Activated CD8-positive, alpha-beta memory T cell treated with anti-CD3 and anti-CD28 coated beads for 48 hours (primary cell): ENCODE measurements at regions not wholly inside any gene's neighbourhood (a gene's known extent, or its start where the extent isn't known, plus 50 kb on each side); places are given as distances from the start of the nearest gene placed in this dataset.

Source experiments
- DNase-seq, 3 experiments: peaks; one replicate each; pipeline ENCODE4 v3.0.0-alpha.2; 2020; ENCODE audit warnings: low read depth in 2 of 3, low spot score in 2 of 3

DNA sequence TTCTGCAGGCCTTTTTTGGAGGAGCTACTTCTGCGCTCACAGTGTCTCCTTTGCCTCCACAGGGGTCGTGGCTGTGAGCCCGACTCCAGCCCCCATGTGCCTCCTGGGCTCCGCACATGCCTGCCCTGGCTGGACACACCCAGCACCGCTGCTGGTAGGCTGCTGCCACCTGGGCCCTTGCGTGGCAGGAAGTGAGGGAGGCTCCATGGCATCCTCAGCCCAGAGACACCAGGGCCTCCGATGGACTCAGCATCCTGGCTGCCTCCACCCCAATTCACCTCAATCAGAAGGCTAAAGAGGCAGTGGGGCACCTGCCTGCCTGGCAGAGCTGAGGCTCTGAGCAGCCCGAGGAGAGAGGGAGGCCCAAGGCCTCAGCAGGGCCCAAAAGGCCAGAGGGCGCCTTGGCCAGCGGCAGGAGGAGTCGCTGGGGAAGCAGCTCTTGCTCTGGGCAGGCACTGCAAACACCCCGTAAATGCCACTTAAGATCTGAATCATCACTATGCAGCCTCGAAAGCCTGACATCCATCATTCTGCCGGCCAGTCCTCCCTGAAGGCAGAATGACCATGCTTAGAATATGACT, 68.3 kb upstream of the OTOS start:
- DNase-seq, result no peak

DNA sequence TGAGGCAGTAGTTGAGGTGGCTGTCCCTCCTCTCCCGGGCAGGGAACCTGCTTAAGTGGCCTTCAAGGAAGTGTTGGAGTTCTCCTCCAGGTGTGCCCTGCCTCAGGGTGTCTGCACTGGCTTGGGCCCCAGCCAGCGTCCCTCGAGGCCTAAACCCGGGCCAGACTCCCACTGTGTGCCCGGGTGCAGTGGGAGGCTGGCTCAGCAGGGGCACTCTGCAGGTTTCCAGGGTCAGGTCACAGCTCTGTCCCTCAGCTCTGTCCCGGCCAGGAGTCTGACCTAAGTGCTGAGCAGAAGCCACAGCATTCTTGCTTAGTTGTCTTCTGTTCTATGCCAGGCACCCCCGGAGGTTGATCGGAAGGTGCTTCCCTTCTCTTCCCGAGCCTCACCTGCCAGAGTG, 69.0 kb upstream of the OTOS start:
- DNase-seq, result no peak

DNA sequence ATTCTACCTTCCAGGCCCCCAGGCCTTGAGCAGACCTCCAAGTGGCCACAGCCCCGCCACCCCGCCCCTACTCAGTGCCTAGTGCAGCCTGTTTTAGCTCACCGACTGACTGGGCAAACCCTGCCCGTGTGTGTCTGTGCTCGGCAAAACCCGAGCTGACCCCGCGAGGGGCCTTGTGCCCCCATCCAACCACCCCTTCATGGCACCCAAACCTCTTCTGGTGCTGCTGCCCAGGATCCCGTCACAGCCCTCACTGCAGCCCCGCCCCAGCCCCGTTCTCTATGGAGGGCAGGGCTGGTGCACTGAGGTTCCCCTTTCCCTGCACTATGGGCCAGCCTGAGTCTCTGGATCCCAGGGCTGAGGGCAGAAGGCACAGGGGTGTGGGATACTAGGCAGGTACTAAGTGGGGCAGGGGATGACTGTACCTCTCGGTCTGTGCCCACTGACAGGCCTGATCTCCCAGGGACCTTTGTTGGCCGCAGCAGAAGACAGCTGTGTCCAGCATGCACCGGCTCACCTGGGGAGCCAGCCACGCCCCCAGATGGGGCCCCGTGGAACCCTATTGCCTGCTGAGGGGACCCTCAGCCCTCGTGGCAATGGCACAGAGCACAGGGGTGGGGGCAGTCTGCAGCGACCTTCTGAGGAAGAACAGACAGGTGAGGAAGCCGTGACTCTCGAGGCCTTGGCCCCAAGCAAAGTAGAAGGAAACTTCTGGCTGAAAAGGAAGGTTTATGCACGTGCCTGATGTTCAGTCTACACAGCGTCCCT, 69.9 kb upstream of the OTOS start:
- DNase-seq, result no peak

DNA sequence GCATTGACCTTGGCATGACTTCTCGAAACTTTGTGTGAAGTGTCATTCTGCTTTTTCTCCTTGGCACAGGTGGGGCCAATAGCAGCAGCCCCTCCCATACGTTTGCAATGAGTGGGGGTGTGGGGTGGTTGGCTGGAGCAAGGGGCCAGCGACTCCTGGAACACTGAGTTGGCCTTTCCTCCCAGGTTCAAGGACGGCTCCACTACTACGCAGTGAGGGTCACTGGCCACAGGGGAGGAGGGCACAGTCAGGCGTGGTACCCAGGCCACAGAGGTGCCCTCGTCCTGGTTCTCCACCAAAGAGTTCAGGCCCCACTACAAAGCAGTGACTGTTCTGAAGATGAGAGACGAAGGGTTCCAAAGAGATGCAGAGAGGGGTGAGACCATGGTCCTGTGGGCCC, 70.6 kb upstream of the OTOS start:
- no peak for DNase-seq

DNA sequence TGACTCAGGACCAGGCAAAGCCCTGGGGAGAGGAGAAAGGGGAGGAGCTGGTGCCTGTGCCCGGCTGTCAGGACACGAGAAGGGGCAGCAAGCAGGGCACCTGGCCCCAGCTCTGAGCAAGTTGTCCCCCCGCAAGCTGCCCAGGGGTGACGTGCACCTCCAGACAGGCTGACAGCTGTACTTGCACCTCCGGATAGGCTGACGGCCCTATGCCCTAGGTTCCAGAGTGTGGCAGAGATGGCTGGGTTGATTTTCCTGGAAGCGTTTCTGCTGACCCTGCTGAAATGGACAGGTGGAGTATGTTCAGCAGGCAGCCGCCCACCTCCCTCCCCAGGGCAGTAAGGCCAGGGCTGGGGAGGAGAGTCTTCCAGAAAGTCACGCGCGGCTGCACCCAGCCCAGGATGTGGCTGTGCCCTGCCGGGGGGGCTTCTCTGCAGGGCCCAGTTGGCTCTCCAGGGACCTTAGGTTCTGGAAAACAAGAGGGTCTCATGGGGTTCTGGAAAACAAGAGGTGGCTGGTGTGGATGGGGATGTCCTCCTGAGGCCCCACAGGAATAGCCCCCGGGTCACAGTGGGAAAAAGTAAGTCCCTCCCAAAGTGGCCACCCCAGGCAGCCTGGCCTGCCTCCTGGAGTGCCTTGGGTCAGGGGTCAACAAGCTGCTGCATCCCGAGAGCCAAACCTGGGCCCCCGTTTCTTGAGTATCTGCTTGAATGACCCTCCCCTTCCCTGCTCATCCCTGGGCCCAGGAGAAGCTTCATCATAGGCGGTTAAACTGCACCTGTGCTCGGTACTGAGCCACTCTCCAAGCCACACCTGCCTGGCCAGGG, 71.4 kb upstream of the OTOS start:
- DNase-seq, result no peak

DNA sequence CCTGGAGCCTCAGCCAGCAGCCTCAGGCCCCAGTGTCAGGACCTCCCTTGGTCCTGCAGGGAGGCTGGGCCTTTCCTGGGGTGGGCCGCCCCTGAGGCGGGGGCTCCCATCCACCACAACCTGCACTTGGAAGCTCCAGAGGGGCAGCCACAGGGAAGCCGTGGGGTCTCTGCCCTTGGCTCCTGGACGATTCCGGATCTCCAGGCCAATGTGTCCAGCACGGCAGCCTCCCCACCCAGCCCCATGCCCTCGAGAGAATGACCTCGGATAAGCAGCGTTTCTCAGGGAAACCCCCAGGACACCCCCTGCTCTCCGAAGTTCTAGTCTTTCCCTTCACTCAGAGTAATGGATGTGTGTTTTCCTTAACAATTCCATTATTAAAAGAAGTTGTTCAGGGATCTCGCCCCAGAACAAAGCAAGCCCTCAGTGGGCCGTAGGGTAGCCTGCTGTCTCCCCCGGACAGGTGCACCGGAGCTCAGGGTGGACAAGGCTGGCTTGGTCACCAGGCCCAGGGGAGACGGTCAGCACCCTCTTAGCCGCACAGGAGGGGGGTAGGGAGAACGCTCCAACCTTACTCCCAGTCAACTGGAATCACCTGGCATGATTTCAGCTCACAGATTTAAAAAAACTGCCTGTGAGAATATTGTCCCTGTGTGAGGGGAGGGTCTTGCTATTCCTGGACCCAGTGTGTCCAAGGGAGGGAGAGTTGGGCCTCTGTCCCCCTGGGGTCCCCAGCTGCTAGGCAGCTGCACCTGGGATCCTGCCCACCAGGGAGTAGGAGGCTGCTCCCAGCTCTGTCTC, 72.2 kb upstream of the OTOS start:
- DNase-seq, result no peak

DNA sequence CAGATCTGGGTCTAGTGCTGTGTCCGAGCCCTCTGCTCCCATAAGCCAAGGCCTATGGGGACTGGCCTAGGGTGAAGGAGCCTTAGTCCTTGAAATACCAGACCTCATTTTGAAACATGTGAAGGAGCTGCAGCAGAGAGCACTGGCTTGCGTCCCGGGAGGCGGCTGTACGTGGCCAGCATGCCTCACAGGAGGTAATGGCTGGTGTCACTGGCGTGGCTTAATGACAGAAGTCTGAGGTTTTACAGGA, 72.7 kb upstream of the OTOS start:
- DNase-seq, result no peak

DNA sequence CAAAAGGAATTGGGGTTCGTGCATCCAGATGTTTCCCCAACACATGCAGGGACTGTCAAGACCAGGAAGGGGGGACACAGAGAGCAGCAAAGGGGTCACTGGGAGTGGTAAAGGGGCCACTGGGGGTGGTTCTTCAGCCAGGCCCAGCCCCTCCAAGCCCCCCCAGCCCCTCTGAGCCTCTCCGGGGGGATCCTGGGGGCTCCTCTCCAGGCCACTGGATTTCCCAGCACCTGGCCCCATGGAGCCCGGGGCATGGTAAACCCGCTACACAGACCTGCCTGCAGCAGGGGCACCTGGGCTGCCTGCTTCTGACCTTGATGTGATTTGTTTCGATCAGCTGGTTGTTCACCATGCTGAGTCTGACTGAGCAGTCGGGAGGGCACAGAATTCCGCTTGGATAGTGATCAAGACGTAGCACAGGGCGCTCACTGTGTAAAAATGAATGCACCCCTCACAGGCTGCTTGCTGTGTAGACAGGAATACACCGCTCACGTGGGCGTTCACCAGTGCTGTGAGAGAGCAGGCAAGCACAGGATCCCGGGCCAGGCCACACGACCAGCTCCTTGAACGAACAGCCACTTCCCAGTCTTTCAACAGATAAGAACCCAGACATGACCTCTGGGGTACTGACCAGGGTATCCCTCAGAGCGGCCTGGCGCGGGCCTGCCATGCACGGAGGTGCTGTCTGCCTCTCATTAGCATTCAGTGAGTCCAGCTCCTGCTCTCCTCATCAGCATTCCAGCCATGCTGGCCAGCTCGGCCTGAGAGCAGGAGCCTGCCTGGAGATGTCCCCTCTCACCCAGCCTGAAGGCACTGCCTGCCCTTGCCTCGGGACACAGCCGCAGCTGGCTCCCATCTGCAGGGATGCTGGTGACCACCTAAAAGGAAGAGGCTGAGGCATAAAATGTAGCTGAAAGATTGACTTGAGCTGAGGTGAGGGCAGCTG, 73.3 kb upstream of the OTOS start:
- no peak for DNase-seq

DNA sequence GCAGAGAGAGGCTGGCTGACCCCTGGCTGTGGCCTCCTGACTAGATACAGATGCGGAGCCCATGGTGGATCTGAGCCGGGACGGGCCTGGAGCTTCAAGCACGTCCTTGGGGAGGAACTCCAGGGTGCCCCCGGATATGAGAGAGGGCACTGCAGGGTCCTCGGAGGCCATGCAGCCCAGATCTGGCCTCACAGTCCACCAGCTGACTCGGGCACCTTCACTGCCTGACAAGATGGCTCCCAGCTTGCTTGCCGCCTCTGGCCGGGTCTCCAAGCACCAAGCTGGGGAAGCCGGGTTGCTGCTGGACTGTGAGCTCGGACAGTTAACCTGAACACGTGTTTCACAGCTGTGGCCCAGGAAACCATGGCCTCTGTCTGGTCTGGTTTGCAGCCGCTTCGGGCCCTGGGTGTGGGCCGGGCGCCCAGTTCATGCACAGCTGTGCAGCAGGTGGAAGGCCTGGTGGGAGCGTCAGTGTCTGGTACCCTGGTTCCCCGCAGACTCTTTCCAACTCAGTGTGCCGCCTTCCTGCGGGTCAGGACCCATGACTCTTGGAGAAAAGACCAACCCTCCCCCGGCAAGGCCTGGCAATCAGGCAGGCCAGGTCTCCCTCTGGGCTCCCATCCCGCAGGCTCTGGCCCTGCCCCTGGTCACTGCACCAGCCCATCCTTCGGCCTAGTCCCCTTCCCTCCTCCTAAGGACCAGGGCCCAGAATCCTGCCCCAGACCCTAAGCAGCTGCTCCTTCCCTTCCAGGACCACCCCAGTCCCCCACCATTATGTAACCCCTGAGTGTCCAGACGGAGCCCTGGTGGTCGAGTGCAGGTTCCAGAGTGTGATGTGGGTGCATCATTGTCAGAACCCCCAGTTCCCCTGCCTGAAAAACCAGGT, 74.6 kb upstream of the OTOS start:
- no peak for DNase-seq

DNA sequence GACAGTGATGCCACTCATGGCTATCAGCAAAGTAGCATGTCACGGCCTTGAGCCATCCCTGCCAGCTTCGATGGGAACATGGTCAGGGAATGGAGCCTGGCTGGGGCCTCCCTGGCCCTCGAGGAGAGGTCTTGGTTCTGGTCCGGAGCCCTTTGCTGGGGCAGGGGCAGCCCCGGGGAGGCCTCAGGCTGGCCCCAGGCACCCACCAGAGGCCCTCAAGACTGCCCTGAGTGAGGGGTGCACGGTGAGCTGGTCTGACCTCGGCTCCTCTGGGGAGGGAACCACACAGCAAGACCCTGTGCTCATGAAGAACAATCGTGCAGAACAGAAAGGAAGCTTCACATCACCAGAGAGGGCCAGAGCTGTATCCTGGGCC, 75.2 kb upstream of the OTOS start:
- DNase-seq, result no peak

DNA sequence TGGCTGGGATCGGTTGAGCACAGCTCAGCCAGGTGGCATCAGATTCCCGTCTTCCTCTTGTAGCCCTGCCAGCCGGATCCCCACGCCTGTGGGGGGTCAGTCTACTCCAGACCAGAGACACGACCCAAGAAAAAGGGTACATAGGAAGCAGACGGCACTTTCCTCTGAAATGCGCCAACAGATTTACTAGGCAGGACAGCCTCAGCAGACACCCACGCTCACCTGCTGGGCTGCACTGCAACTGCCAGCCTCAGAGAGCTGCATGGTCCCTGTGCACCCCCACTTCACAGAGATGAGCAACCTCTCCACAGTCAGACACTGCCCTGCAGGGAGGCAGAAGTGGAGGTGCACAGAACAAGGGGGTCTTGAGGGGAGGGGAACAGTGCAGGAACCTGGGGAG, 75.7 kb upstream of the OTOS start:
- DNase-seq, result no peak

DNA sequence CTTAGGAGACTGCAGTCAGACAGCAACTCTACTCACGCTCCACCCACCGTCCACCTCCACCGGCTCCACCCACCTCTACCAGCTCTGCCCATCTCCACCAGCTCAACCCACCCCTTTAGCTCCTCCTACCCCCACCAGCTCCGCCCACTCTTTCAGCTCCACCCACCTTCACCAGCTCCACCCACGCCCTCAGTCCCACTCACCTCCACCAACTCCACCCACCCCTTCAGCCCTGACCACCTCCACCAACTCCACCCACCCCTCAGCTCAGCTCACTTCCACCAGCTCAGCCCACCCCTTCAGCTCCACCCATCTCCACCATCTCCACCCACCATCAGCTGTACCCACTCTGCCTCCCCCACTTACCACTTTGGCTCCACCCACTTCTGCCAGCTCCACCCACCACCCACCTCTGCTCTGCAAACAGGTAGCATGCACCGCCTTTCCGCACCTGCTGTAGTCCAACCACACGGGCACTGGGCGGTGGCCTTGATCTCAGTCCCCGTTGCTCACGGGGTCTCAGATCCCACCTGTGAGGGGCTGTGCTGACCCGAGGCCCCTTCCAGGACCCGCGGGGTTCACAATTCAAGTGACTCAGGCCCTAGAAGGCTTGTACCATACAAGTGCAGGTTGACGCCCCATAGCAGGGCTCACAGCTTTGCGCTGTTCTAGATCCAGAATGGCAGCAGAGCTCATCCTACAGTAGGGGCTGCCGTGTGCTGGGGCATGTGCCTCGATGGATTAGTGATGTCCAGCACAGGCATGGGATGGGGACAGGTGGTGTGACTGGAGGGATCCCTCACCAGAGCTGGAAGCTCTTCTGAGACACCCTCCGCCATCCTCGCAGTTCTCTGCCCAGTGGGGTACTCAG, 77.2 kb upstream of the OTOS start:
- no peak for DNase-seq

DNA sequence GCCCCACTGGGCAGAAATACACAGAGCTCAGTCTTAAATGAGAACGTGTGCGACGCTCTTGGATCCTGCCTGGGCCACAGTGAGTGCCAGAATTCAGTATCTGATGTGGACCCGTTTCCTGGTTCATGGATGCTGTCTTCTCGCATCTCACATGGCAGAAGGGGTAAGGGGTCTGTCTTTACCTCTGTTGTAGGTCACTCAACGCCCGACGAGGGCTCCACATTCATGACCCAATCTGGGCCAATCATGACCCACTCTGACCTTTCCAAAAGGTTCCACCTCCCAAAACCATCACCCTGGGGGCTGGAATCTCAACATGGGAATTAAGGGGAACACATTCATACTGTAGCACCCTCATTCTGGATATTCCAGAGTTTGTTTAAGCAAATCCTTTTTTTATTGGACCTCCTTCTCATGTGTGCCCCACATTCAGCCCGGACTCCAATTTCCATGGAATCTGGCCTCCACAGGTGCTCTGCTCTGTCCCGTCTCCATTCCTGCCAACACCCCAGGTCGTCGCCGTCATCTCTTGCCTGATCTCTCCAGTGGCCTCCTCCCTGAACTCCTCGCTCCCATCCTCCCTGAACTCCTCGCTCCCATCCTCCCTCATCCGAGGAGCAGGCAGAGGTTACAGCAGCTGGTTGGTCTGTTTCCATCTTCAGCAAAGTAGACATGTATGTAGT, 78.9 kb upstream of the OTOS start:
- DNase-seq, result no peak

DNA sequence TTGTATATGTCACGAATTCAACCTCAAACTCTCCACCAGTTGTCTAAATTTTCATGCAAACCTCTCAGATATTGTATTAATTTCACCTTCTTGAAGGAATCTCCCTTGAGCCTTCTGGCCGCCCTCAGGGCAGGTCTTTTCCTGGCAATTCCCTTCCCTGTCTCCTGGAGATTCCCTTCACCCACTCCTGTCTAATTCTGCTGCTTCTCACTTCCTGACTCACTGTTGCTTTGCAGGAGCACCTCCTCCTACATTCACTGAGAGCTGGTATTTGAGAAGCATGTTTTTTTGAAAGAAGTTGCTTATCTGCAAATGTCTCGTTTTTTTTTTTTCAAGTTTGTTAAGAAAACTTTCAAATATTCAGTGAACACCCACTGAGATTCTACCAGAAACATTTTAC, 79.9 kb upstream of the OTOS start:
- no peak for DNase-seq

DNA sequence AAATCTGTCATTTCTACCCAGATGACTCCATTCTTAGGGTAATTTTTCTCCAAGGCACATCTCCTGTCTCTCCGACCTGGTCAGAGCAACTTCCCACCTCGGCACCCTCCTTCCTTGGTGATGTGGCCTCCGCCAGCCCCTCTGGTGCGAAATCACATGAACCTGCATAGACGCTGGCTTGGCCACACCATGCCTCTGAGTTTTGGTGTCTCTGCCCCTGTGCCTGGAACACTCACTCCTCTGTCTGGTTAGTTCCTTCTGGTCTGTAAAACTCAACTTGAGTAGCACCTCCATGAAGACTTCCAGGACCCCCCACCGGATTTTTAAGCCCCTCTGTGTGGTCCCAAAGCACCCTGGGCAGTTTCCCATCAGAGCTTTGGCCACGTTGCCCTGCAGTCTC, 83.2 kb upstream of the OTOS start:
- DNase-seq, result no peak

DNA sequence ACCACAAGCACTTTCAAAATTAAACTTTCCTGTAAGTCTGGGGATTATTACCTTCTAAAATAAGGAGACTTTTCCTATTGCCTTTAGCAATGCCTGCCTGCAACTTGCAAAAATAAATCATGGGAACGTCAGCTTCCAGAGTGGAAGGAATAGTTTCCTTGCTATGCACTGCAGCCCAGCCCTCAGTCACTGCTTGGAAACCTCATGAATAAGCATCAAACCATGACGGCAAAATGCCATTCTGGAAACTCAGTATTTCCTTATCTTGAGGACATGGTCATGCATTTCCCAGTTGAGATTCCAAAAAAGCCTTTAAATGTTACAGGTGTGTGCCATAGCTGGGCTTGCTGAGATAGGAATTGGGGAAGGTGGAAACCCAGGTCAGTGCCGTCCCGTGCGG, 84.2 kb upstream of the OTOS start:
- DNase-seq, result no peak

DNA sequence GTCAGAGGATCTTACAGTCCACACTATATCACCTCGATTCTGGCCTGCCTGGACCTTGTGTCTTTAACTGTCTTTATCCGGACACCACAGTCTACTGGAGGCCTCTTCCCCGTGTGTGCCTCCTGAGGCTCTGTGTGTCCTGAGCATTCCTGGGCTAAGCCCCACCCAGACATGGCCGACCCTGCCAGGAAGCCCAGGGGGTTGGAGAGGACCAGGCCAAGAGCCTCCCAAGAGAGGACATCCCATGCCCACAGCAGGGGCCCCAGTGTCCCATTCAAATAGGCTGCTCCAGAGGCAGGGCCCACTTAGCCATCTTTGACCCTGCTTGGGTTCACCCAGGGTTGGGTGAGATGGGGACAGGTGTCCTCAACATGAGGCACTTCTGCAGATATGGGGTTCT, 84.7 kb upstream of the OTOS start:
- DNase-seq, result no peak
